ENCODE measurements at regions not wholly inside any gene's neighbourhood (a gene's known extent, or its start where the extent isn't known, plus 50 kb on each side); places are given as distances from the start of the nearest gene placed in this dataset.
"Not testable (repeated sequence)": the region's sequence is repeated elsewhere in the genome, so short reads cannot be mapped to it uniquely, and the experiment has no call there.

GRCh38 chr18:14698006-14698405 lies 50.0 kb upstream of the ANKRD30B start:
- H3K27me3 Mint-ChIP-seq (ENCODE audit: low read depth); H3K27ac Mint-ChIP-seq; H3K4me1 Mint-ChIP-seq (ENCODE audit: low read depth); H3K4me3 Mint-ChIP-seq; CTCF ChIA-PET; POLR2A ChIA-PET; H3K9me3 Mint-ChIP-seq (ENCODE audit: insufficient read depth); DNase-seq; H3K36me3 Mint-ChIP-seq (ENCODE audit: low read depth); ATAC-seq: not testable (repeated sequence)
